ENCODE measurements at regions not wholly inside any gene's neighbourhood (a gene's known extent, or its start where the extent isn't known, plus 50 kb on each side); places are given as distances from the start of the nearest gene placed in this dataset.

GRCh38 chr5:167726642-167727041 lies 564.8 kb upstream of the WWC1 start:
- ChIA-PET POLR2A (no interaction called here), CTCF (no interaction called here)
- Mint-ChIP-seq H3K9me3 (no peaks in the 10 kb centered on the region), H3K27ac (no peak overlapping the region), H3K4me3 (no peak overlapping the region), H3K4me1 (ENCODE audit: low read depth) (no peaks in the 10 kb centered on the region), H3K36me3 (ENCODE audit: low read depth) (no peaks in the 10 kb centered on the region), H3K27me3 (no peaks in the 10 kb centered on the region)
- intact Hi-C loops (cut with micrococcal nuclease): no loop called here
- DNase-seq: no peak
- no peak for ATAC-seq
- no peak for TF ChIP-seq CTCF (IDR thresholded peaks at IDR 0.05)

GRCh38 chr5:167730121-167730520 lies 561.3 kb upstream of the WWC1 start:
- DNase-seq: no peak
- TF ChIP-seq CTCF (IDR thresholded peaks at IDR 0.05): no peak
- POLR2A ChIA-PET: no interaction called here
- Mint-ChIP-seq H3K9me3 (no peaks in the 10 kb centered on the region), H3K27me3 (no peaks in the 10 kb centered on the region), H3K4me1 (ENCODE audit: low read depth) (no peaks in the 10 kb centered on the region), H3K27ac (no peak overlapping the region), H3K4me3 (no peak overlapping the region), H3K36me3 (ENCODE audit: low read depth) (no peaks in the 10 kb centered on the region)
- ATAC-seq: no peak
- CTCF ChIA-PET: interaction anchor here (0.9 kb wide), 1 partner anchor 347 kb away, joined by 3 read pairs; no protein-coding TSS in a partner anchor
- intact Hi-C loops (cut with micrococcal nuclease): no loop called here

- no peaks in the 10 kb centered on the region for H3K27me3 Mint-ChIP-seq
- ChIA-PET POLR2A (no interaction called here), CTCF (interaction anchor here (0.9 kb wide), 1 partner anchor 346 kb away, joined by 3 read pairs; no protein-coding TSS in a partner anchor)
- DNase-seq: no peak
- no peak for ATAC-seq
- H3K4me3 Mint-ChIP-seq: no peak overlapping the region
- no peaks in the 10 kb centered on the region for H3K4me1 Mint-ChIP-seq (ENCODE audit: low read depth)
- no peaks in the 10 kb centered on the region for H3K9me3 Mint-ChIP-seq
- no peaks in the 10 kb centered on the region for H3K36me3 Mint-ChIP-seq (ENCODE audit: low read depth)
- no peak overlapping the region for H3K27ac Mint-ChIP-seq
- intact Hi-C loops (cut with micrococcal nuclease): no loop called here
- TF ChIP-seq CTCF (IDR thresholded peaks at IDR 0.05): no peak
Measured at GRCh38 chr5:167730656-167731055, 560.8 kb upstream of the WWC1 start.

GRCh38 chr5:167731951-167732350 lies 559.5 kb upstream of the WWC1 start:
- Mint-ChIP-seq H3K36me3 (ENCODE audit: low read depth) (no peaks in the 10 kb centered on the region), H3K9me3 (no peaks in the 10 kb centered on the region), H3K4me1 (ENCODE audit: low read depth) (no peaks in the 10 kb centered on the region), H3K27ac (no peak overlapping the region), H3K27me3 (no peaks in the 10 kb centered on the region), H3K4me3 (no peak overlapping the region)
- CTCF ChIA-PET: interaction anchor here (2.9 kb wide), 1 partner anchor 9 kb away, joined by 14 read pairs; no protein-coding TSS in a partner anchor
- intact Hi-C loops (cut with micrococcal nuclease): no loop called here
- POLR2A ChIA-PET: no interaction called here
- ATAC-seq (no peak), DNase-seq (no peak)
- TF ChIP-seq CTCF (IDR thresholded peaks at IDR 0.05): no peak

GRCh38 chr5:167732499-167732898 lies 558.9 kb upstream of the WWC1 start:
- H3K4me3 Mint-ChIP-seq: no peak overlapping the region
- CTCF ChIA-PET: interaction anchor here (2.9 kb wide), 1 partner anchor 10 kb away, joined by 14 read pairs; no protein-coding TSS in a partner anchor
- no peaks in the 10 kb centered on the region for H3K4me1 Mint-ChIP-seq (ENCODE audit: low read depth)
- H3K27me3 Mint-ChIP-seq: no peaks in the 10 kb centered on the region
- no peaks in the 10 kb centered on the region for H3K36me3 Mint-ChIP-seq (ENCODE audit: low read depth)
- ATAC-seq (no peak), DNase-seq (no peak)
- H3K27ac Mint-ChIP-seq: no peak overlapping the region
- H3K9me3 Mint-ChIP-seq: no peaks in the 10 kb centered on the region
- intact Hi-C loops (cut with micrococcal nuclease): no loop called here
- no peak for TF ChIP-seq CTCF (IDR thresholded peaks at IDR 0.05)
- POLR2A ChIA-PET: no interaction called here

All from activated CD8-positive, alpha-beta T cell treated with anti-CD3 and anti-CD28 coated beads for 36 hours (primary cell).